ENCODE measurements at regions not wholly inside any gene's neighbourhood (a gene's known extent, or its start where the extent isn't known, plus 50 kb on each side); places are given as distances from the start of the nearest gene placed in this dataset.
A peak's percentile ranks its signal among the peaks of the same experiment; 100 is the strongest.
"Not testable (repeated sequence)": the region's sequence is repeated elsewhere in the genome, so short reads cannot be mapped to it uniquely, and the experiment has no call there.

DNA sequence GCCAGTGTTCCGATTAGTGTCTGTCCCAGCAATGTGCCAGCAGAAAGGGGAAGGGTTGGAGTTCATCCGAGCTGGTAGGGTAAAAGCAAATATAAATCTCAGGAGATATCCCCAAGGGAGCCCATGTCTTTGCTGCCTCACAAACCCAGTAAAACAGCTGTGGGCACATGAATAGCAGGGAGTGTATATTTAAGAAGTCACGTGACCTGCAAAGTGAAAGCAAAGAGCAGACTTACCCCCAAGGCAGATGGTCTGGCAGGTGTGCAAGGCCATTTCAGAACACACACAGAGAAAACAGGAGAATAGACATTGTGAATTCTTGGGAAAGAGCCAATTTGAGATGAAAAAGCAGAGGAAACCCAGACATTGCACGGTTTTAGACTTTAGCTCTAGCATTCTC, 574.1 kb downstream of the TGIF2LY start:
- in situ Hi-C loops (cut with MboI; ENCODE audit: low pct_unique_long_range_greater_than_20kb in 2 of 9, low sequenced_read_pairs in 9 of 9, unreplicated experiment in 9 of 9), result not testable (repeated sequence)
- WGBS, 10 experiments, result no CpG with 5 or more reads among the region's 4 CpGs
- ATAC-seq (replicated peaks in 6 of 8), result peak in 4 of 8 experiments; percentile 33 to 48 (median 41)

More for the DNA sequence above, 574.1 kb downstream of the TGIF2LY start:
- H3K4me3 ChIP-seq; H3K4me1 ChIP-seq (replicated peaks in 1 of 2); H3K27ac ChIP-seq: not testable (repeated sequence)
